MM.1S (cell line): ENCODE measurements at regions not wholly inside any gene's neighbourhood (a gene's known extent, or its start where the extent isn't known, plus 50 kb on each side); places are given as distances from the start of the nearest gene placed in this dataset.
"Not testable (repeated sequence)": the region's sequence is repeated elsewhere in the genome, so short reads cannot be mapped to it uniquely, and the experiment has no call there.

ENCODE experiments used
- CTCF ChIP-seq: fragments of 300-600 bp; sonication (generic); IDR thresholded peaks from 2 replicates; pipeline ENCODE4 v1.5.1; 2016; ENCODE audit warnings: antibody characterized with exemption, low read length, mixed read lengths
- EZH2 ChIP-seq: fragments of 300-600 bp; sonication (generic); optimal IDR thresholded peaks from 2 replicates; pipeline ENCODE3; 2017; ENCODE audit warnings: low read depth, mild to moderate bottlenecking, antibody characterized with exemption, low read length, mixed read lengths

GRCh38 chr14:58922201-58922940 is 266.1 kb upstream of the DAAM1 start:
- TF ChIP-seq CTCF, EZH2: not testable (repeated sequence)
